Ectodermal cell (in vitro differentiated cells): ENCODE measurements at regions not wholly inside any gene's neighbourhood (a gene's known extent, or its start where the extent isn't known, plus 50 kb on each side); places are given as distances from the start of the nearest gene placed in this dataset.

ENCODE experiments used
- H3K27ac ChIP-seq: 2 replicates; pipeline ENCODE4 v1.7.0; 2013; ENCODE audit warnings: mild to moderate bottlenecking, low read depth, low read length; ENCODE audit not compliant: insufficient read depth, poor library complexity, severe bottlenecking
- H3K27me3 ChIP-seq: 2 replicates; pipeline ENCODE4 v1.7.0; 2013; ENCODE audit warnings: mild to moderate bottlenecking, low read length; ENCODE audit not compliant: insufficient read depth, control insufficient read depth, poor library complexity, severe bottlenecking
- H3K36me3 ChIP-seq: one replicate; pipeline ENCODE4 v1.7.0; 2013; ENCODE audit warnings: low read length; ENCODE audit not compliant: control insufficient read depth, insufficient read depth
- H3K4me1 ChIP-seq: one replicate; pipeline ENCODE4 v1.7.0; 2013; ENCODE audit warnings: low read length; ENCODE audit not compliant: control insufficient read depth, insufficient read depth
- H3K4me3 ChIP-seq: 2 replicates; pipeline ENCODE4 v1.7.0; 2013; ENCODE audit warnings: low read depth, low read length, control low read depth; ENCODE audit not compliant: insufficient read depth
- H3K9me3 ChIP-seq: 2 replicates; pipeline ENCODE4 v1.7.0; 2013; ENCODE audit warnings: mild to moderate bottlenecking, low read length, moderate library complexity; ENCODE audit not compliant: control insufficient read depth
- WGBS, 2 experiments: methylation state at CpG; one replicate each; pipeline ENCODE4 v1.1.7; 2013; ENCODE audit warnings: missing lambda C conversion rate in 2 of 2; 5-methylcytosine and 5-hydroxymethylcytosine counted together

- no peak overlapping the region for H3K27ac ChIP-seq
- no peaks in the 10 kb centered on the region for H3K36me3 ChIP-seq
- no peaks in the 10 kb centered on the region for H3K4me1 ChIP-seq
- no peak overlapping the region for H3K4me3 ChIP-seq
- peaks cover 2% of the 10 kb centered on the region for H3K27me3 ChIP-seq
- no peaks in the 10 kb centered on the region for H3K9me3 ChIP-seq
- 90 to 95% methylated on average over 13 of the region's 13 CpGs for WGBS, 2 experiments
These were observed 1480.8 kb downstream of the BRD1 start for GRCh38 chr22:48346911-48347310.

GRCh38 chr22:48346311-48346710 is 1481.4 kb downstream of the BRD1 start:
- 94 to 95% methylated on average over 12 of the region's 12 CpGs for WGBS, 2 experiments
- Histone ChIP-seq H3K9me3 (no peaks in the 10 kb centered on the region), H3K4me3 (no peak overlapping the region), H3K27ac (no peak overlapping the region), H3K36me3 (no peaks in the 10 kb centered on the region), H3K27me3 (peaks cover 8% of the 10 kb centered on the region), H3K4me1 (no peaks in the 10 kb centered on the region)

- no peaks in the 10 kb centered on the region for H3K4me1 ChIP-seq
- no peaks in the 10 kb centered on the region for H3K9me3 ChIP-seq
- no peak overlapping the region for H3K4me3 ChIP-seq
- peaks cover 11% of the 10 kb centered on the region for H3K27me3 ChIP-seq
- no peaks in the 10 kb centered on the region for H3K36me3 ChIP-seq
- no peak overlapping the region for H3K27ac ChIP-seq
- WGBS, 2 experiments, result 91 to 93% methylated on average over 14 of the region's 14 CpGs
These were observed 1482.0 kb downstream of the BRD1 start for GRCh38 chr22:48345631-48346030.

- Histone ChIP-seq H3K9me3 (no peaks in the 10 kb centered on the region), H3K4me1 (no peaks in the 10 kb centered on the region), H3K4me3 (no peak overlapping the region), H3K27me3 (peaks cover 16% of the 10 kb centered on the region), H3K36me3 (no peaks in the 10 kb centered on the region), H3K27ac (no peak overlapping the region)
- WGBS, 2 experiments, result 88 to 89% methylated on average over 14 of the region's 14 CpGs
These were observed 1484.2 kb downstream of the BRD1 start for GRCh38 chr22:48343461-48343860.

GRCh38 chr22:48342732-48343131 is 1484.9 kb downstream of the BRD1 start:
- H3K36me3 ChIP-seq, result no peaks in the 10 kb centered on the region
- 95% methylated on average over 4 of the region's 4 CpGs for WGBS, 2 experiments
- H3K27ac ChIP-seq, result no peak overlapping the region
- peaks cover 16% of the 10 kb centered on the region for H3K27me3 ChIP-seq
- H3K9me3 ChIP-seq, result no peaks in the 10 kb centered on the region
- no peak overlapping the region for H3K4me3 ChIP-seq
- no peaks in the 10 kb centered on the region for H3K4me1 ChIP-seq

- Histone ChIP-seq H3K36me3 (no peaks in the 10 kb centered on the region), H3K27ac (no peak overlapping the region), H3K4me3 (no peak overlapping the region), H3K9me3 (no peaks in the 10 kb centered on the region), H3K4me1 (no peaks in the 10 kb centered on the region), H3K27me3 (peaks cover 16% of the 10 kb centered on the region)
- 90 to 91% methylated on average over 16 of the region's 16 CpGs for WGBS, 2 experiments
These were observed 1485.7 kb downstream of the BRD1 start for GRCh38 chr22:48342016-48342415.

GRCh38 chr22:48340727-48341709 is 1486.7 kb downstream of the BRD1 start:
- Histone ChIP-seq H3K4me1 (no peaks in the 10 kb centered on the region), H3K36me3 (no peaks in the 10 kb centered on the region), H3K27me3 (peaks cover 16% of the 10 kb centered on the region), H3K4me3 (no peak overlapping the region), H3K9me3 (no peaks in the 10 kb centered on the region), H3K27ac (no peak overlapping the region)
- WGBS, 2 experiments, result 68 to 69% methylated on average over 29 of the region's 29 CpGs

GRCh38 chr22:48340191-48340590 is 1487.5 kb downstream of the BRD1 start:
- no peaks in the 10 kb centered on the region for H3K36me3 ChIP-seq
- WGBS, 2 experiments, result 88 to 89% methylated on average over 10 of the region's 10 CpGs
- peaks cover 16% of the 10 kb centered on the region for H3K27me3 ChIP-seq
- H3K4me1 ChIP-seq, result no peaks in the 10 kb centered on the region
- H3K4me3 ChIP-seq, result no peak overlapping the region
- H3K9me3 ChIP-seq, result no peaks in the 10 kb centered on the region
- H3K27ac ChIP-seq, result no peak overlapping the region

- H3K36me3 ChIP-seq, result no peaks in the 10 kb centered on the region
- no peaks in the 10 kb centered on the region for H3K4me1 ChIP-seq
- no peaks in the 10 kb centered on the region for H3K9me3 ChIP-seq
- peaks cover 16% of the 10 kb centered on the region for H3K27me3 ChIP-seq
- no peak overlapping the region for H3K27ac ChIP-seq
- 72 to 77% methylated on average over 20 of the region's 20 CpGs for WGBS, 2 experiments
- H3K4me3 ChIP-seq, result no peak overlapping the region
These were observed 1488.6 kb downstream of the BRD1 start for GRCh38 chr22:48338793-48339705.
